GM12872 (cell line): ENCODE measurements at regions not wholly inside any gene's neighbourhood (a gene's known extent, or its start where the extent isn't known, plus 50 kb on each side); places are given as distances from the start of the nearest gene placed in this dataset.

ENCODE experiments used
- TF ChIP-seq, protein P1 (sequence below): IDR thresholded peaks from 3 replicates; pipeline ENCODE4 v1.5.1; 2011; ENCODE audit warnings: low read depth, mild to moderate bottlenecking, low read length, moderate library complexity; ENCODE audit not compliant: insufficient read depth

GRCh38 chr1:164325786-164326185 is 233.2 kb upstream of the PBX1 start:
- TF ChIP-seq, protein P1, sequence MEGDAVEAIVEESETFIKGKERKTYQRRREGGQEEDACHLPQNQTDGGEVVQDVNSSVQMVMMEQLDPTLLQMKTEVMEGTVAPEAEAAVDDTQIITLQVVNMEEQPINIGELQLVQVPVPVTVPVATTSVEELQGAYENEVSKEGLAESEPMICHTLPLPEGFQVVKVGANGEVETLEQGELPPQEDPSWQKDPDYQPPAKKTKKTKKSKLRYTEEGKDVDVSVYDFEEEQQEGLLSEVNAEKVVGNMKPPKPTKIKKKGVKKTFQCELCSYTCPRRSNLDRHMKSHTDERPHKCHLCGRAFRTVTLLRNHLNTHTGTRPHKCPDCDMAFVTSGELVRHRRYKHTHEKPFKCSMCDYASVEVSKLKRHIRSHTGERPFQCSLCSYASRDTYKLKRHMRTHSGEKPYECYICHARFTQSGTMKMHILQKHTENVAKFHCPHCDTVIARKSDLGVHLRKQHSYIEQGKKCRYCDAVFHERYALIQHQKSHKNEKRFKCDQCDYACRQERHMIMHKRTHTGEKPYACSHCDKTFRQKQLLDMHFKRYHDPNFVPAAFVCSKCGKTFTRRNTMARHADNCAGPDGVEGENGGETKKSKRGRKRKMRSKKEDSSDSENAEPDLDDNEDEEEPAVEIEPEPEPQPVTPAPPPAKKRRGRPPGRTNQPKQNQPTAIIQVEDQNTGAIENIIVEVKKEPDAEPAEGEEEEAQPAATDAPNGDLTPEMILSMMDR = no peak

GRCh38 chr1:164333387-164333786 is 225.6 kb upstream of the PBX1 start:
- TF ChIP-seq, protein P1 = no peak

DNA sequence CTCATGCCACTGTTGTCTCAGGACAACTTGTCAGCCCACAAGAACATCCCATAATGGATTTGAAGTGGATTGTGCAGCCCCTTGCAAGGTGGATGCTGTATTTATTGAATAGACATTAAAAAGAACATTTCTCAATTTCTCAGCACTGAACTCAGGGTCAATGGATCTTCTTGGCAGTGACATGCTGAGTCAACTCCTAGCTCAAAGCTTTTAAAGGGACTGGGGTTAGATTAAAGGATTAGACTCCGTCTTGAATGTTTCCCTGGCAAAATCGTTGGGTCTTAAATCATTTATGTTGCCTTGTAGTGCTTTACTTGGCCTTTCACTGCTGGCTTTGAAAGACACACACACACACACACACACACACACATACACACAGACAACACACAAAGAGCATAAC is 221.6 kb upstream of the PBX1 start:
- TF ChIP-seq, protein P1 = no peak

- TF ChIP-seq, protein P1 = no peak
Observed at GRCh38 chr1:164337885-164338284, 221.1 kb upstream of the PBX1 start.

- TF ChIP-seq, protein P1 = no peak
Observed at GRCh38 chr1:164343189-164343588, 215.8 kb upstream of the PBX1 start.

GRCh38 chr1:164347980-164348379 is 211.0 kb upstream of the PBX1 start:
- TF ChIP-seq, protein P1 = no peak

- TF ChIP-seq, protein P1 = no peak
Observed at GRCh38 chr1:164356511-164356910, 202.5 kb upstream of the PBX1 start.

- TF ChIP-seq, protein P1 = no peak
Observed at GRCh38 chr1:164360265-164360664, 198.7 kb upstream of the PBX1 start.
